SK-N-MC (cell line): ENCODE measurements at regions not wholly inside any gene's neighbourhood (a gene's known extent, or its start where the extent isn't known, plus 50 kb on each side); places are given as distances from the start of the nearest gene placed in this dataset.

Experiments used
- DNase-seq: peaks from one replicate; pipeline ENCODE4 v3.0.0-alpha.2; 2011; ENCODE audit warnings: low read depth, low spot score
- H3K27ac ChIP-seq: fragments of 200-600 bp; sonication (generic); 2 replicates; pipeline ENCODE4 v1.5.1; 2016; ENCODE audit warnings: mixed run types
- H3K36me3 ChIP-seq: fragments of 200-600 bp; sonication (generic); 2 replicates; pipeline ENCODE4 v1.6.1; 2017; ENCODE audit warnings: antibody characterized with exemption, low read length, mixed read lengths; ENCODE audit not compliant: insufficient read depth
- H3K4me3 ChIP-seq: fragments of 200-600 bp; sonication (generic); 2 replicates; pipeline ENCODE4 v1.5.1; 2016
- H3K9ac ChIP-seq: fragments of 200-600 bp; sonication (generic); 2 replicates; pipeline ENCODE4 v1.8.0; 2017; ENCODE audit warnings: mixed run types, mixed read lengths; ENCODE audit not compliant: insufficient read length
- H3K9me3 ChIP-seq: fragments of 200-600 bp; sonication (generic); 2 replicates; pipeline ENCODE4 v1.6.1; 2017; ENCODE audit warnings: low read depth, mild to moderate bottlenecking, antibody characterized with exemption, low read length, moderate library complexity, mixed read lengths
- EZH2 ChIP-seq: fragments of 200-600 bp; sonication (generic); IDR thresholded peaks from one replicate; pipeline ENCODE4 v1.6.1; 2017; ENCODE audit warnings: antibody characterized with exemption
- FOXP2 ChIP-seq: optimal IDR thresholded peaks from 2 replicates; pipeline ENCODE3; 2011; ENCODE audit warnings: mild to moderate bottlenecking, moderate library complexity; ENCODE audit not compliant: insufficient read depth; ENCODE audit errors: extremely low read length, control extremely low read depth
- POLR2AphosphoS5 ChIP-seq: IDR thresholded peaks from 2 replicates; pipeline ENCODE4 v1.6.1; 2012; ENCODE audit warnings: mild to moderate bottlenecking, low read depth, low read length, borderline replicate concordance

GRCh38 chr12:28936221-28936620 is 212.9 kb upstream of the FAR2 start:
- H3K9me3 ChIP-seq, result no peaks in the 10 kb centered on the region
- H3K36me3 ChIP-seq, result no peaks in the 10 kb centered on the region
- H3K27ac ChIP-seq, result no peak overlapping the region
- TF ChIP-seq FOXP2, result no peak
- no peak for TF ChIP-seq EZH2
- no peak for TF ChIP-seq POLR2AphosphoS5
- H3K9ac ChIP-seq, result no peak overlapping the region
- no peak for DNase-seq
- no peak overlapping the region for H3K4me3 ChIP-seq

- no peak overlapping the region for H3K27ac ChIP-seq
- H3K36me3 ChIP-seq, result no peaks in the 10 kb centered on the region
Measured at GRCh38 chr12:28936711-28937110, 212.4 kb upstream of the FAR2 start.

GRCh38 chr12:28937196-28937595 is 211.9 kb upstream of the FAR2 start:
- H3K4me3 ChIP-seq, result no peak overlapping the region
- no peaks in the 10 kb centered on the region for H3K9me3 ChIP-seq
- H3K36me3 ChIP-seq, result no peaks in the 10 kb centered on the region
- H3K9ac ChIP-seq, result no peak overlapping the region
- H3K27ac ChIP-seq, result no peak overlapping the region
- DNase-seq, result no peak
- TF ChIP-seq EZH2, result no peak

More at GRCh38 chr12:28936711-28937110, 212.4 kb upstream of the FAR2 start:
- no peak for DNase-seq
- Histone ChIP-seq H3K9ac (no peak overlapping the region), H3K9me3 (no peaks in the 10 kb centered on the region), H3K4me3 (no peak overlapping the region)
- TF ChIP-seq FOXP2, result no peak

DNA sequence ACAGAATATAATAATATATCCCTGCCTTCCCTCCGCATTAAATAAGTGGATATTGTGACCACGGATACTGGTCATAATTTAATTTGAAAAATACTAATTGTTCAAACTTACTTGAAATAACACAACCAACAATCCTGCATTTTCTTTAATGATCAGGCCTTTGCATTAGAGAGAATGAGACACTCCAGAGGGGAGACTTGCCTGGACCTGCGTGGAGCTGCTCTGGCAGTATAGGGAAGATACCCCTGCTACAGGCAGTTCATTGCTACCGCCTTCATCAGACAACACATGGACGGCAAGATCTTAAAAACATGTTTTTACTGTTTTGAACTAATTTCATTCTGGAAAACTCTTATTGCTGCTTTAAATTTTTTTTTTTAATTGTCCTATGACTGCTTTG is 211.0 kb upstream of the FAR2 start:
- Histone ChIP-seq H3K27ac (no peak overlapping the region), H3K9ac (no peak overlapping the region), H3K4me3 (no peak overlapping the region), H3K9me3 (no peaks in the 10 kb centered on the region), H3K36me3 (no peaks in the 10 kb centered on the region)
- TF ChIP-seq POLR2AphosphoS5, result no peak
- no peak for TF ChIP-seq EZH2
- TF ChIP-seq FOXP2, result no peak
- no peak for DNase-seq

- Histone ChIP-seq H3K4me3 (no peak overlapping the region), H3K9ac (no peak overlapping the region), H3K9me3 (no peaks in the 10 kb centered on the region), H3K36me3 (no peaks in the 10 kb centered on the region), H3K27ac (no peak overlapping the region)
- DNase-seq, result no peak
- TF ChIP-seq POLR2AphosphoS5 (no peak), FOXP2 (no peak), EZH2 (no peak)
Measured at GRCh38 chr12:28938581-28939235, 210.4 kb upstream of the FAR2 start.

- TF ChIP-seq FOXP2 (no peak), EZH2 (no peak), POLR2AphosphoS5 (no peak)
- no peak overlapping the region for H3K27ac ChIP-seq
- H3K36me3 ChIP-seq, result no peaks in the 10 kb centered on the region
- no peak for DNase-seq
- no peaks in the 10 kb centered on the region for H3K9me3 ChIP-seq
- H3K4me3 ChIP-seq, result no peak overlapping the region
- H3K9ac ChIP-seq, result no peak overlapping the region
Measured at GRCh38 chr12:28939427-28939826, 209.7 kb upstream of the FAR2 start.

- TF ChIP-seq POLR2AphosphoS5 (no peak), EZH2 (no peak)
- no peak for DNase-seq
- H3K36me3 ChIP-seq, result no peaks in the 10 kb centered on the region
- H3K9me3 ChIP-seq, result no peaks in the 10 kb centered on the region
- no peak overlapping the region for H3K9ac ChIP-seq
- no peak overlapping the region for H3K27ac ChIP-seq
- H3K4me3 ChIP-seq, result no peak overlapping the region
Measured at GRCh38 chr12:28941248-28941647, 207.8 kb upstream of the FAR2 start.

DNA sequence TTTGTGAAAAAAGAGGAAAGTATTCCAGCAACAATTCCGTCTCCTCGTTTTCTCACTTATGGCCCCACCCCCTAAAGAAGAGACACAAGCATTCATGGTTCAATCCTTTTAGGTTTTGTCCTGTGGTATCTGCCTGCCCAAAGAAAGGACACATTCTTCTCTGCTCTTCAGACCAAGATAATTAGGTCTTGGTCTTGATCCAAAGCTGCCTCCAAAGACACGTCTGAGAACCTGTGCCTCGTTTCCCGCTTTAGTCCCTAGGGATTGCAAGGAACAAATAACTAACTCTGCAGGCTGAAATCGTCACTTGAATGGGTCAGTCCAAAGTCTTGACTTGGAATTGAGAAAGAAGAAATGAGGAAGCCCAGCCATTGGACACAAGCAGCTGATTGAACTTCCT is 202.7 kb upstream of the FAR2 start:
- H3K4me3 ChIP-seq, result no peak overlapping the region
- no peaks in the 10 kb centered on the region for H3K9me3 ChIP-seq
- TF ChIP-seq FOXP2 (no peak), EZH2 (no peak), POLR2AphosphoS5 (no peak)
- H3K9ac ChIP-seq, result no peak overlapping the region
- no peak for DNase-seq
- H3K27ac ChIP-seq, result no peak overlapping the region
- H3K36me3 ChIP-seq, result no peaks in the 10 kb centered on the region

- H3K27ac ChIP-seq, result no peak overlapping the region
- no peak for DNase-seq
- no peak overlapping the region for H3K9ac ChIP-seq
- no peaks in the 10 kb centered on the region for H3K36me3 ChIP-seq
- no peak overlapping the region for H3K4me3 ChIP-seq
- no peaks in the 10 kb centered on the region for H3K9me3 ChIP-seq
- TF ChIP-seq POLR2AphosphoS5 (no peak), FOXP2 (no peak), EZH2 (no peak)
Measured at GRCh38 chr12:28948685-28949084, 200.4 kb upstream of the FAR2 start.
